ENCODE measurements at regions not wholly inside any gene's neighbourhood (a gene's known extent, or its start where the extent isn't known, plus 50 kb on each side); places are given as distances from the start of the nearest gene placed in this dataset.

- DNase-seq (no peak), ATAC-seq (no peak)
- Histone ChIP-seq H3K9me3 (no peaks in the 10 kb centered on the region), H3K4me1 (no peaks in the 10 kb centered on the region), H3K36me3 (no peaks in the 10 kb centered on the region), H3K27me3 (no peaks in the 10 kb centered on the region), H3K4me3 (no peak overlapping the region), H3K27ac (no peak overlapping the region)
- intact Hi-C loops (cut with DNase I; ENCODE audit: low total_unique reads) = no loop called here
- TF ChIP-seq CTCF (IDR thresholded peaks at IDR 0.05 in 4 of 5, conservative IDR thresholded peaks at IDR 0.05 in 1 of 5) = no peak
- TF ChIP-seq POLR2A (IDR thresholded peaks at IDR 0.05) = no peak
- in situ Hi-C loops (cut with MboI; ENCODE audit: low sequenced_read_pairs in 4 of 4) = no loop called here
These were observed 191.8 kb downstream of the HTR7 start for GRCh38 chr10:90665905-90666662.

GRCh38 chr10:90674461-90674860, 183.4 kb downstream of the HTR7 start:
- DNase-seq (no peak), ATAC-seq (no peak)
- Histone ChIP-seq H3K27me3 (no peaks in the 10 kb centered on the region), H3K4me3 (no peak overlapping the region), H3K36me3 (no peaks in the 10 kb centered on the region), H3K9me3 (no peaks in the 10 kb centered on the region), H3K27ac (no peak overlapping the region), H3K4me1 (no peaks in the 10 kb centered on the region)
- TF ChIP-seq CTCF (IDR thresholded peaks at IDR 0.05 in 4 of 5, conservative IDR thresholded peaks at IDR 0.05 in 1 of 5) (no peak), POLR2A (IDR thresholded peaks at IDR 0.05) (no peak)
- intact Hi-C loops (cut with DNase I; ENCODE audit: low total_unique reads) (no loop called here), in situ Hi-C loops (cut with MboI; ENCODE audit: low sequenced_read_pairs in 4 of 4) (no loop called here)

GRCh38 chr10:90674928-90675327, 182.9 kb downstream of the HTR7 start:
- Histone ChIP-seq H3K4me3 (no peak overlapping the region), H3K4me1 (no peaks in the 10 kb centered on the region), H3K36me3 (no peaks in the 10 kb centered on the region), H3K9me3 (no peaks in the 10 kb centered on the region), H3K27ac (no peak overlapping the region), H3K27me3 (no peaks in the 10 kb centered on the region)
- ATAC-seq (no peak), DNase-seq (no peak)
- no peak for TF ChIP-seq CTCF (IDR thresholded peaks at IDR 0.05 in 4 of 5, conservative IDR thresholded peaks at IDR 0.05 in 1 of 5)
- TF ChIP-seq POLR2A (IDR thresholded peaks at IDR 0.05) = no peak
- intact Hi-C loops (cut with DNase I; ENCODE audit: low total_unique reads) (no loop called here), in situ Hi-C loops (cut with MboI; ENCODE audit: low sequenced_read_pairs in 4 of 4) (no loop called here)

- Histone ChIP-seq H3K4me1 (no peaks in the 10 kb centered on the region), H3K36me3 (no peaks in the 10 kb centered on the region), H3K4me3 (no peak overlapping the region), H3K27me3 (no peaks in the 10 kb centered on the region), H3K27ac (no peak overlapping the region), H3K9me3 (no peaks in the 10 kb centered on the region)
- DNase-seq (no peak), ATAC-seq (no peak)
- no peak for TF ChIP-seq CTCF (IDR thresholded peaks at IDR 0.05 in 4 of 5, conservative IDR thresholded peaks at IDR 0.05 in 1 of 5)
- TF ChIP-seq POLR2A (IDR thresholded peaks at IDR 0.05) = no peak
- in situ Hi-C loops (cut with MboI; ENCODE audit: low sequenced_read_pairs in 4 of 4) = no loop called here
- intact Hi-C loops (cut with DNase I; ENCODE audit: low total_unique reads) = no loop called here
These were observed 182.2 kb downstream of the HTR7 start for GRCh38 chr10:90675621-90676020.

Measured in gastrocnemius medialis (tissue), 4 donors.